GM20431 (cell line): ENCODE measurements at regions not wholly inside any gene's neighbourhood (a gene's known extent, or its start where the extent isn't known, plus 50 kb on each side); places are given as distances from the start of the nearest gene placed in this dataset.
"Not testable (repeated sequence)": the region's sequence is repeated elsewhere in the genome, so short reads cannot be mapped to it uniquely, and the experiment has no call there.

ENCODE experiments used
- in situ Hi-C: fragments of 300-500 bp; cut with MseI, MboI; formaldehyde crosslinking; loops from one replicate; pipeline ENCODE4 v1.15.0; 2020; ENCODE audit warnings: low sequenced_read_pairs; ENCODE audit not compliant: unreplicated experiment

DNA sequence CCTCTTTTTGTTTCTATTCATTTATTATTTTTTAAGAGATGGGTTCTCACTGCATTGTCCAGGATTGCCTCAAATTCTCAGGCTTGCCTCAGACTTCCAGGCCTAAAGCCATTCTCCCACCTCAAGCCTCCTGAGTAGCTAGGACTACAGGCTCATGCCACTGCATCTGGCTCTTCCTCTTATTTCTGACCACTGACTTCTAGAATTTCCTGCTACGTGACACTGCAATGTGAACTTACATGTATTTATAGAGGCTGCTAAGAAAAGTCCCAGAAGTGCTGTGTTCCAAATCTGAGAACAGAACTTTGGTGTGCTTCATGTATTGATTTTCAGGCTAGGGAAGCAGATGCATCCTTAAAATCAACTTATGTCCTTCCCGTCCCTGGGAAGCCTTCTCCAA is 407.4 kb downstream of the RSL24D1 start:
- in situ Hi-C loops: no loop called here

GRCh38 chr15:54781220-54781619 is 415.5 kb downstream of the RSL24D1 start:
- in situ Hi-C loops: not testable (repeated sequence)

DNA sequence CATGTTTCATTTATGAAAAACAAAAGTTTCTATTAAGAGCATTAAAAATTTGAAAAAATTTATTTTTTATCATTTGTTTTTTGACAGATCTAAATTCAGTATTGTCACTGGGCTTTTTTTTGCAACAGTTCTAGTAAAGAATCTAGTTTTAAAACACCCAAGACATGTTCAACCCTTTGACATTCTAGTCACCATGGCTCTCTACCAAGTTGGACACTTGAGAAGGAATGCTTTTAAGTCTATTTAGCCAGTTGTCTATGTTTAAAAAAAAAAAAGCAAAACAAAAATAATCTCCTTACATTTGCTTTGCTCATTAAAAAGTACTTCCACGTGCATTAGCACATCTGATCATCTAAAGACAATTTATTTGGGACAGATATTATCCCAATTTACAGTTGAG is 417.5 kb downstream of the RSL24D1 start:
- in situ Hi-C loops: no loop called here

DNA sequence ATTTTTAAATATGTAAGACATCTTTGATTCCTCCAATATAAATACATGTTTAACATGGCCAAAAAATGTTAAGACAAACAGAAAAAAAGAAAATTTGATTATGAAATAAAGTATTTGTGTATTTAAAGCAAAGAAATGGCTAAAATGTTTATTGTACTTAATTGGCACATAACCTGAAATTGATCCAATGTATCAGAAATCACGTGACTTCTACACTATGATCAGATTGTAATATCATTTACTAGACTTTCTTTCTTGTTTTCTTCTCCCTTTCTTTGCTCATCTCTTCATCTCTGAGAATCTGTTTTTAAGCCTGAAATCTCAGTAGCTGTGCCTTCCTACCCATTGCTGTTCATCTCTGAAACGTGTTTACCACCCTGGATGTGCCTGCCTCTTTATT is 420.3 kb downstream of the RSL24D1 start:
- in situ Hi-C loops: no loop called here

DNA sequence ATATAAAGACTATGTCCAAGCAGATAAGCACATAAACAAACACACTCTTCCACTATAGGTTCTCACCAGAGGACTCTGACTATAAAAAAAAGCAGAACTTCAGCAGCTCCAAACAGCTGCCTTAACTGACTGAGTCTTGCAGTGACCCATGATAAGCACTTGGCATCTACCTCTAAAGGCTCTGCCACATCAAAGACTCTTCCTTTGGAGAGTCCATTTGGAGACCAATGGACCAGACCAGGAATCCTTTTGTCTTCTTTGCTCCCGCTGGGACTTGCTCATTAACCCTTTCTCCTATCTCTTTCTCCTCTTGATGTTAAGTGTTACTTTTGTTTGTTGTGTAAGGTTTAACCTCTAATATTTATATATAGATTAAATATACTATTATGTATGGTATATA is 424.1 kb downstream of the RSL24D1 start:
- in situ Hi-C loops: no loop called here

GRCh38 chr15:54749461-54749860 is 447.3 kb downstream of the RSL24D1 start:
- in situ Hi-C loops: not testable (repeated sequence)

DNA sequence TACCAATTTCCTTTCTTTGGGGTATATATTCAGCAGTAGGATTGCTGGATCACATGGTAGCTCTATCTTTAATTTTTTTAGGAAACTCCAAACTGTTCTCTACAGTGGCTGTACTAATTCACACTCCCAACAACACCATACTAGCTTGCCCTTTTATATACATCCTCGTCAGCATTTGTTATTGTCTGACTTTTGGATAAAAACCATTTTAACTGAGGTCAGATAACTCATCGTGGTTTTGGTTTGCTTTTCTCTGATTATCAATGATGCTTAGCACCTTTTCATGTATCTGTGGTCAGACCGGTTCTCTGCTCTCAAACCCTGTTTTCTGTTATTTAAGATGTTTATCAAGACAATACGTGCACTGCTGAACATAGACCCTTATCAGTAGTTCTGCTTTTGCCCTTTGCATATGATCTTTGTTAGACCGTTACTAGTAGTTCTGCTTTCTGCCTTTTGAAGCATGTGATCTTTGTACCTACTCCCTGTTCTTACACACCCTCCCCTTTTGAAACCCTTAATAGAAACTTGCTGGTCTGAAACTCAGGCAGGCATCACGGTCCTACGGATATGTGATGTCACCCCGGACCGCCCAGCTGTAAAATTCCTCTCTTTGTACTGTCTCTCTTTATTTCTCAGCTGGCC is 474.3 kb downstream of the RSL24D1 start:
- in situ Hi-C loops: no loop called here

GRCh38 chr15:54719325-54719724 is 477.4 kb downstream of the RSL24D1 start:
- in situ Hi-C loops: no loop called here

DNA sequence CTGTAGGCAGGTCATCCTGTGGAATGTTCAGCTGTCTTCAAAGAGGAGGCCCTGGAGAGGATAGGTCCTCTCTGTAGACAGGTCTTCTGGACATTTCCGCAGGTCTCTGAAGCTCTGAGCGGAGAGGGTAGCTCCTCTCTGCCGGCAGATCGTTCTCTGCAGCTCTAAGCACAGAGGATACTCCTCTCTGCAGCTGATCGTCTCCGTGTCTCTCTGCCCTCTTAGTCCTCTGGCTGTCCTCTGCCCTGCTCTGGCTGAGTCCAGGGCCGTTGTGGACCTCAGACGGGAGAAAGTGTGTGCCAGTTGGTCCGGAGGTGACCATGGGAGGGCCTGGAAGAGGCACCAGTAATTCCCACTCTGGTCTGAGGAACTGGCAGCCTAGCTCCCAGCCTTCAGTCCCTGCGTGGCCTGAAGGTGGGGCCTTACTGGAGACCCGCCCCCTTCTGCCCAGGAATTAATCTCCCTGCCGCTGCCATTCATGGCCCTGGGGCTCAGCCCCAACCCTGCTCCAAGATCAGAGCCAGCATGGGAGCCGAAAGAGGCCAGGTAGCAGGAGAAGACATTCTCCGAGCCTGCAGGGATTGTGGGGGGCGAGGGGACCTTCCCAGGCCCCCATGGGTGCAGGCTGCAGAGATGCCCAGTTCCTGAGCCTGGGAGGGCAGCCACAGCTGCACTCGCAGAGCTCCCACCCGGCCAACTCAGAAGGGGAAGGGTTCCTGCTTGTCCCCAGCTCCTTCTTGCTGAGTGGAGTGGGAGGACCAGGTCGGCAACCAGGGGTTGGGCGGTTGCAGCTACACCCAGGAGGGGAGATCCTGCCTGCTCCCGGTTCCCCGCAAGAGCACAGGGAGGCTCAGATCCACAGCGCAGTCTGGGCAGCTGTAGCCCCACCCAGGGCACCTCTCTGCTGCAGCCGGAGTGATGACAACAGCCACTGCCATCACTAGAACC is 488.7 kb downstream of the RSL24D1 start:
- in situ Hi-C loops: no loop called here

DNA sequence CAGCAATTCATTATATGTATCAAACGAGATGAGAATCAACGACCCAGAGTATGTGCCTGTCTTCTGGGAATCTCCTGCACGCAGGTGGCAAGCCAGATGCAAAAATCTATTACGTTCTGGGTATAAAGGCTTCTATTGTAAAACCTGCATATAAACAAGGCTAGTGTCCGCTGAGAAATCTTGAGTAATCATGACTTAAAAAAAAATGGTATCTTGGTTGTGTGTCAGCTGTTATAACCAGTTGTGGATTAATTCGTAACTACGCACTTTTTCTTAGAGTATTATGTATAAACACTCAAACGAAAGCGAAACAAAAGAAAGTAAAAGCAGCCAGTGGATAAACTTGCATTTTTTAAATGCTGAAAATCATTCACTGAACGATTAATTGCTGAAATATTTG is 509.1 kb downstream of the RSL24D1 start:
- in situ Hi-C loops: no loop called here
